ENCODE measurements at regions not wholly inside any gene's neighbourhood (a gene's known extent, or its start where the extent isn't known, plus 50 kb on each side); places are given as distances from the start of the nearest gene placed in this dataset.
"Not testable (repeated sequence)": the region's sequence is repeated elsewhere in the genome, so short reads cannot be mapped to it uniquely, and the experiment has no call there.

DNA sequence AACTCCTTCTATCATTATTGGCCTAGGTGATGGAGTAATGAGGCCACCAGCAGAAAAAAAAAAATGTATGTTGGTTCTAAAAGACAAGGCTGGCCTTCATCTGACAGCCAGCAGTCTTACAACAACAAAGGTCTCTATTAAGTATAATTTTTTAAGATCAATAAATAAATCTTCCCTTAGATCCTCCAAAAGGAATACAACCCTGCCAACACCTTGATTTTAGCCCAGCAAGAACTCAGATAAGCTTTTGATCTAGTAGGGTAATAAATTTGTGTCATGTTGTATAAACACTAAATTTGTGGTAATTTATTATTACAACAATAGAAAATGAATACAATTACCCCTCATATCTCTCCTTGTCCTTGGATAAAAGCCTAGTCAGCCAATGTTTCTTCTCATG, 633.2 kb upstream of the FAM174A start:
- DNase-seq (ENCODE audit: low read depth in 2 of 2) = no peak

DNA sequence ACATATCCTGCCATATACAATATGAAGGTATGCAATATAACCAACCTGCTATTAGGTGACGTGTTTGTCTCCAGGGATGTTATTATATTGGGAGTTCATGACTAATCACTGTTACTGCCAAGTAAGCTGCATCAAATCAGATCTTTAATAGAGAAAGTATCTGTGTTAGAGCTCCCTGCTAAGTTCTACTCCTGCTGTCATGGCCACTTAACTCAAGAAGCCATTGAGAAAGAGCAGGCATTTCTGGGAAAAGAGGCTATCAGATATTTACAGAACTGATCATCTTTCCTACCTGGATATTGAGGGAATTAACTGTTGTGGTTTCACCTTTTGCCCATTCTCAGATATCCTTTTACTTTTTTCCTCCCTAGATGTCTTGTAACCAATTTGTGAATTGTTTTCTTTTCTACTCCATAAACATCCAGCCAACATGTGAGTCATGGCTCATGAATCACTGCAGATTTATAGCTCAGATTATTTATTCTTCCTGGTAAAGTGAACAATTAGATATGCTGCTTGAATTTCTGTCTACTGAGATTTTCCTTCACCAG, 634.8 kb upstream of the FAM174A start:
- no peak for DNase-seq (ENCODE audit: low read depth in 2 of 2)

DNA sequence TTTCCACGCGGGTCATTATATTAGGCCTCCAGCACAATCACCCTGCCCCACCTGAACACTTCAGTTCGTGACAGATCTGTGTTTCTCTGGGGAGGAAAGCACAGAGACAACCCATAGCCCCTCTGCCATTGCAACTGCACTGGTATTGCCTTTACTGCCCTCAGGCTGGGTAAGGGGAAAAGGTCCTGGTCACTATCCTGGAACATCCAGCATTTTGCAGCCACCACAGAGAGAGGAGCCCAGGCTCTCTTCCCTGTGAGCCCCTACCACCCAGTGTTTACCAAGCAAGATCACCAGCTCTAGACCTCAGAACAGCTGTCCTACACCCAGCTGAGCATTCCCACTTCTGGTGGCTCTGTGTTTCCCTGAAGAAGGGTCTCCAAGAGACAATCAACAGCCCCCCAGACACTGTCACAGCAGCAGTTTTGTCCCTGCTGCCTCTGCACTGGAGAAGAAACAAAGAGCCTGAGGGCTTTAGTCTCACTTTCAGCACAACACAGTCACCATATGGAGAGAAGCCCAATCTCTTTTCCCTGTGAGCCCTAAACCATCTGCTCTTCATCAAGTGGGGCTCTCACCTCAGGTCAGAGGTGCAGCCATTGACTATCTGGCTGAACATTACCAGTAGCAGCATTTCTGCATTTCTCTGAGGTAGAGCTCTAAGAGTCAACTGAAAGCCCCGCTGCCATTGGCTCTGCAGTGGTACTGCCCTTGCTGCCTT, 655.2 kb upstream of the FAM174A start:
- DNase-seq (ENCODE audit: low read depth in 2 of 2) = no peak

GRCh38 chr5:99878830-99879229, 656.3 kb upstream of the FAM174A start:
- no peak for DNase-seq (ENCODE audit: low read depth in 2 of 2)

GRCh38 chr5:99866740-99867139, 668.4 kb upstream of the FAM174A start:
- DNase-seq (ENCODE audit: low read depth in 2 of 2) = no peak

- no peak for DNase-seq (ENCODE audit: low read depth in 2 of 2)
These were observed 670.0 kb upstream of the FAM174A start for GRCh38 chr5:99865159-99865558.

- DNase-seq (ENCODE audit: low read depth in 2 of 2) = no peak
These were observed 699.4 kb upstream of the FAM174A start for GRCh38 chr5:99835791-99836190.

GRCh38 chr5:99827136-99827535, 708.0 kb upstream of the FAM174A start:
- no peak for DNase-seq (ENCODE audit: low read depth in 2 of 2)

GRCh38 chr5:99817796-99818195, 717.4 kb upstream of the FAM174A start:
- no peak for DNase-seq (ENCODE audit: low read depth in 2 of 2)

- no peak for DNase-seq (ENCODE audit: low read depth in 2 of 2)
These were observed 720.7 kb upstream of the FAM174A start for GRCh38 chr5:99814321-99815063.

GRCh38 chr5:99808657-99809230, 726.4 kb upstream of the FAM174A start:
- DNase-seq (ENCODE audit: low read depth in 2 of 2) = no peak

GRCh38 chr5:99807346-99807745, 727.8 kb upstream of the FAM174A start:
- DNase-seq (ENCODE audit: low read depth in 2 of 2) = no peak

GRCh38 chr5:99795031-99795430, 740.1 kb upstream of the FAM174A start:
- DNase-seq (ENCODE audit: low read depth in 2 of 2) = no peak

DNA sequence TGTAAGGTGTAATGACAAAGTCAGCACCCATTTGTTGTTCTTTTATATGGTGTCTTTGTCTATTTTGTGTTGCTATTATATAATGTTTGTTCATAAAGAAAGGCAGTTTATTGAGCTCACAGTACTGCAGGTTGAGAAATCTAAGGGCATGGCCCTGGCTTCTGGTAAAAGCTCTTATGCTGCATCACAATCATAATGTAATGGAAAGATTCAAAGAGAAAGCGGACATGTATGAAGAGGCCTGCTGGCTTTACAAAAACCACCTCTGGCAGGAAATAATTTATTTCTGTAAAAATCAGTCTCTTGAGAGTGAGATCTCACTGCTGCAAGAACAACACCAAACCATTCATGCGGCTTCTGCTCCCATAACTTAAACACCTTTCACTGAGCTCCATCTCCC, 746.7 kb upstream of the FAM174A start:
- DNase-seq (ENCODE audit: low read depth in 2 of 2) = no peak

DNA sequence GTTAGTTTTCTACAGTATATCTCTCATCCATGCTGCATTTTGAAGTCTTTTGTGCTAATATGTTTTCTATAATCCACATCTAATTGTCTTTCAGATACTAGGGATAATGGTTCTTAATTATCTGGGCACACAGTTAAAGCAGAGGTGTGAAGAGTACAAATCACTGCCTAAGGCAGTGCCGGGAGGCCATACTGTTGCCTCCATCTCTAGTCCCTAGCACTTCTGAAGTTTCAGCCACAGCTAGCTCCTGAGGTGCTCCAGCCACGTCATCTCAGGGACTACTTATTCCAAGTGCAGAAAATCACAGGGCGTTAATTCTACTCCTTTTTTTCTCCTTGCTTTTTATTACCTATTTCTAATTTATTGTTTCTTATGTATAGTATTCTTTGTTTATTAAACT, 760.0 kb upstream of the FAM174A start:
- no peak for DNase-seq (ENCODE audit: low read depth in 2 of 2)

DNA sequence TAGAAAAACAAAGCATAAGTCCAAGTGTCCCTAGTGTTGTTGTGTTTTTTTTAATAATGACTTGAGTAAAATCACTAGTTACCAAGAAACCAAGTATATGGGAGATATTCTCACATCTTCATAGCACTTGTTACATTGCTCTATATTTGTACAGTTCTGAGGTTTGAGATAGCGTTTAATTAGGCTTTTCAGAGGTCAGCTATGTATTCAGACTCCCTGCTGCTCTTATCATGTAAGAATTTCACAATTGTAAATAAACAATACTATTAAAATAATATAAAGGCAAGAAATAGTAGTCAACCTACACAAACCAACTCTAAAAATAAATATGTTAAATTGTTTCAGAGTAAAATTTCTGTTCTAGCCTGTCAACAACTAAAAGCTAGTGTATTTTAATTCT, 761.9 kb upstream of the FAM174A start:
- no peak for DNase-seq (ENCODE audit: low read depth in 2 of 2)

- DNase-seq (ENCODE audit: low read depth in 2 of 2) = no peak
These were observed 763.9 kb upstream of the FAM174A start for GRCh38 chr5:99771296-99771695.

- DNase-seq (ENCODE audit: low read depth in 2 of 2) = no peak
These were observed 770.2 kb upstream of the FAM174A start for GRCh38 chr5:99765011-99765410.

DNA sequence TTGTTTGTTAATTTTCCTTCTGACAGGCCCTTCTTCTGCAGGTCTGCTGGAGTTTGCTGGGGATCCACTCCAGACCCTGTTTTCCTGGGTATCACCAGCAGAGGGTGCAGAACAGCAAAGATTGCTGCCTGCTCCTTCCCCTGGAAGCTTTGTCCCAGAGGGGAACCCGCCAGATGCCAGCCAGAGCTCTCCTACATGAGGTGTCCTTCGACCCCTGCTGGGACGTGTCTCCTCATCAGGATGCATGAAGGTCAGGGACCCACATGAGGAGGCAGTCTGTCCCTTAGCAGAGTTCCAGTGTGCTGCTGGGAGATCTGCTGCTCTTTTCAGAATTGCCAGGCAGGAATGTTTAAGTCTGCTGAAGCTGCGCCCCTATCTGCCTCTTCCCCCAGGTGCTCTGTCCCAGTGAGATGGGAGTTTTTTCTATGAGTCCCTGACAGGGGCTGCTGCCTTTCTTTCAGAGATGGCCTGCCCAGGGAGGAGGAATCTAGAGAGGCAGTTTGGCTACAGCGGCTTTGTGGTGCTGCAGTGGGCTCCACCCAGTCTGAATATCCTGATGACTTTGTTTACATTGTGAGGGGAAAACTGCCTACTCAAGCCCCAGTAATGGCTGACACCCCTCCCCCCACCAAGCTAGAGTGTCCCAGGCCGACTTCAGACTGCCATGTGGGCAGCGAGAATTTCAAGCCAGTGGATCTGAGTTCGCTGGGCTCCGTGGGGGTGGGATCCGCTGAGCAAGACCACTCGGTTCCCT, 772.0 kb upstream of the FAM174A start:
- DNase-seq (ENCODE audit: low read depth in 2 of 2) = no peak

GRCh38 chr5:99747342-99747741, 787.8 kb upstream of the FAM174A start:
- DNase-seq (ENCODE audit: low read depth in 2 of 2) = no peak

DNA sequence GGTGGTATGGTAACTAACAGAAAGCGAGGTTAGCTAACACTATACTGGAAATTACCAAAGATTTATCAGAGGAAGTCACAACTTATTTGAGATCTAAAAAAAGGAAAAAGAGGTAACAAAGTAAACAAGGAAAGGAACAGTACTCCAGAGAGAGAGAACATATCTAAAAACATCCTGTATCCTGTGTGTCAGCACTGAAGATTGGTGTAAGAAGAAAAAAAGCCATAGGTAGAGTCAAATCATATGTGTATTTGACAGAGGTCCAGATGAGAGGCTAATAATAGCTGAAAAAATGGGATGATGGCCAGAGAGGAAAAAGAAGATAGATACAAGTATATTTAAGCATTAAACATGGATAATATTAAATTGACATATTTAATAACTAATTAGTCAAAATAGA, 802.0 kb upstream of the FAM174A start:
- DNase-seq (ENCODE audit: low read depth in 2 of 2) = not testable (repeated sequence)

DNA sequence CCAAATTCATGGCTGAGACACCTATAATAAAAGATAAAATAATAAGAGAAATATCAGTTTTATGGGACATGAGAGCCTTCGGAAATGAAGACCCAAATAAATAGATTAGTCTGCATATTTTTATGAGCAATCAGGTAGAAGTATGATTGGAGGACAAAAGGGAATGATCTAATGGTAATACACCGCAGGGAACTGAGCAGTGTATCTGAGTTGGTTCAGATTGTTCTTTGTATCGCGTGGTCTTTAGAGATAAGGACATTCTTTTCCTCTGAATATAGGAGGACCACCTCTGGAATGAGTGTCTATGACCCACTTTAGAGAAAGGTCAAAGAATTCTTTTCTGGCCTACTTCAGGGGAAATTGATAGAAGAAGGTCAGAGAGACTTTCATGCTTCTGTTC, 801.8 kb upstream of the CHD1 start:
- not testable (repeated sequence) for DNase-seq (ENCODE audit: low read depth in 2 of 2)

Data from stimulated activated CD4-positive, alpha-beta T cell treated with anti-CD3 and anti-CD28 coated beads, Interleukin-1b, Interleukin-23, amount 100 ng/mL, for 1 hour (primary cell).